ENCODE measurements at regions not wholly inside any gene's neighbourhood (a gene's known extent, or its start where the extent isn't known, plus 50 kb on each side); places are given as distances from the start of the nearest gene placed in this dataset.

GRCh38 chr6:220721-221475 is 71.4 kb upstream of the DUSP22 start (continued):
- TF ChIP-seq MXI1 (conservative IDR thresholded peaks at IDR 0.05; ENCODE audit: poor library complexity, severe bottlenecking) (no peak), TAF1 (IDR thresholded peaks at IDR 0.05; ENCODE audit: low read depth) (no peak), EP300 (conservative IDR thresholded peaks at IDR 0.05; ENCODE audit: poor library complexity, severe bottlenecking) (no peak)

GRCh38 chr6:221531-222349 is 70.5 kb upstream of the DUSP22 start:
- TF ChIP-seq POLR2AphosphoS5 (IDR thresholded peaks at IDR 0.05) (no peak), TAF1 (IDR thresholded peaks at IDR 0.05; ENCODE audit: low read depth) (no peak), SMC3 (conservative IDR thresholded peaks at IDR 0.05; ENCODE audit: poor library complexity) (no peak), MXI1 (conservative IDR thresholded peaks at IDR 0.05; ENCODE audit: poor library complexity, severe bottlenecking) (no peak), EZH2 (IDR thresholded peaks at IDR 0.05; ENCODE audit: borderline replicate concordance, insufficient read depth, low read length, poor library complexity, severe bottlenecking) (no peak), CTCF (IDR thresholded peaks at IDR 0.05; ENCODE audit: poor library complexity, severe bottlenecking) (no peak), REST (IDR thresholded peaks at IDR 0.05; ENCODE audit: borderline replicate concordance) (no peak), EP300 (conservative IDR thresholded peaks at IDR 0.05; ENCODE audit: poor library complexity, severe bottlenecking) (no peak), RAD21 (conservative IDR thresholded peaks at IDR 0.05) (no peak)
- Histone ChIP-seq H3K9ac (ENCODE audit: low read length) (no peak overlapping the region), H3K36me3 (ENCODE audit: insufficient read depth, low read length) (no peaks in the 10 kb centered on the region), H3F3A (ENCODE audit: insufficient read depth, low read length, poor library complexity, severe bottlenecking) (no peaks in the 10 kb centered on the region), H4K20me1 (ENCODE audit: insufficient read depth) (no peaks in the 10 kb centered on the region), H3K9me3 (ENCODE audit: low read length) (no peaks in the 10 kb centered on the region), H3K4me2 (ENCODE audit: low read length) (no peak overlapping the region), H2AFZ (ENCODE audit: low read depth, low read length) (no peak overlapping the region), H3K79me2 (replicated peaks; ENCODE audit: insufficient read depth, low read length) (no peaks in the 10 kb centered on the region), H3K4me3 (ENCODE audit: low read length) (no peak overlapping the region), H3K27me3 (ENCODE audit: insufficient read depth, low read depth, low read length) (no peaks in the 10 kb centered on the region), H3K9me2 (ENCODE audit: insufficient read depth, low read length) (no peaks in the 10 kb centered on the region), H3K27ac (ENCODE audit: low read length) (no peak overlapping the region)

All from neural cell (in vitro differentiated cells).